Brain microvascular endothelial cell (primary cell): ENCODE measurements at regions not wholly inside any gene's neighbourhood (a gene's known extent, or its start where the extent isn't known, plus 50 kb on each side); places are given as distances from the start of the nearest gene placed in this dataset.

Experiments
- DNase-seq: peaks from one replicate; pipeline ENCODE4 v3.0.0-alpha.2; 2020
- H3K27ac ChIP-seq: fragments of 250-450 bp; sonication (Bioruptor Pico); 2 replicates; pipeline ENCODE4 v1.5.1; 2020; ENCODE audit warnings: mild to moderate bottlenecking, moderate library complexity
- H3K27me3 ChIP-seq: fragments of 250-450 bp; sonication (Bioruptor Pico); replicated peaks from 2 replicates; pipeline ENCODE4 v1.5.1; 2020; ENCODE audit warnings: mild to moderate bottlenecking
- H3K36me3 ChIP-seq: fragments of 250-450 bp; sonication (Bioruptor Pico); replicated peaks from 2 replicates; pipeline ENCODE4 v1.5.1; 2020; ENCODE audit warnings: mild to moderate bottlenecking
- H3K4me3 ChIP-seq: 2 replicates; pipeline ENCODE4 v1.5.1; 2011; ENCODE audit warnings: low read depth, mild to moderate bottlenecking, control low read depth, low read length, moderate library complexity
- CTCF ChIP-seq: IDR thresholded peaks from 2 replicates; pipeline ENCODE4 v1.5.1; 2011; ENCODE audit warnings: low read depth, mild to moderate bottlenecking, moderate library complexity, low read length, control low read depth, inconsistent platforms; ENCODE audit errors: missing control alignments
- in situ Hi-C: cut with HindIII; loops from 2 replicates; pipeline ENCODE4 v1.10.0; 2017; ENCODE audit warnings: low sequenced_read_pairs, low pct_ligation_motif_present

- TF ChIP-seq CTCF: no peak
- Histone ChIP-seq H3K27ac (no peak overlapping the region), H3K27me3 (no peaks in the 10 kb centered on the region), H3K4me3 (no peak overlapping the region), H3K36me3 (no peaks in the 10 kb centered on the region)
- in situ Hi-C loops: no loop called here
- no peak for DNase-seq
These were observed 116.3 kb upstream of the PPP2R2D start for GRCh38 chr10:131784363-131785120.

- no peak overlapping the region for H3K27ac ChIP-seq
- no peak for DNase-seq
- TF ChIP-seq CTCF: no peak
- H3K4me3 ChIP-seq: no peak overlapping the region
- in situ Hi-C loops: no loop called here
- no peaks in the 10 kb centered on the region for H3K36me3 ChIP-seq
- H3K27me3 ChIP-seq: no peaks in the 10 kb centered on the region
These were observed 115.7 kb upstream of the PPP2R2D start for GRCh38 chr10:131785121-131785460.

GRCh38 chr10:131786756-131787605 lies 113.8 kb upstream of the PPP2R2D start:
- no peak overlapping the region for H3K27ac ChIP-seq
- no peaks in the 10 kb centered on the region for H3K27me3 ChIP-seq
- no peaks in the 10 kb centered on the region for H3K36me3 ChIP-seq
- DNase-seq: peak; percentile 57
- in situ Hi-C loops: no loop called here
- no peak overlapping the region for H3K4me3 ChIP-seq
- TF ChIP-seq CTCF: peak; percentile 58

DNA sequence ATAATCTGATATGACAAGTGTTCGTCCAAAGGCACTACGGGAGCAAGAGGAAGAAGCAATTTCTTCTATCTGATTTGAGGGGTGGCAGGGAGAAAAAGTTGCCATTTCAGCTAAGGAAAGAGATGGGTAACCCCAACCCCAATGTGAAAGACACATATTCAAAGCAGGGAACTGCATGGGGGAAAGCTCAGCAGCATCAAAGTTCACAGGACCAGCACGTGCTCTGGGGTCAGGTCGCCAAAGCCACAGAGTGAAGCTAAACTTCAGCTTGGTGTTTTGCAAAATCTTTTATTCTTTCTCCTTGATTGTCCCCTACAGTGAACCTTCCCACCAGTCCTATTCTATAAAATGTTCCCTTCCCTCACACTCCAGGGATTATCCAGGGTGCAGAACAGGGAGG lies 112.8 kb upstream of the PPP2R2D start:
- Histone ChIP-seq H3K4me3 (no peak overlapping the region), H3K27me3 (no peaks in the 10 kb centered on the region), H3K27ac (no peak overlapping the region), H3K36me3 (no peaks in the 10 kb centered on the region)
- TF ChIP-seq CTCF: no peak
- in situ Hi-C loops: no loop called here
- DNase-seq: no peak

DNA sequence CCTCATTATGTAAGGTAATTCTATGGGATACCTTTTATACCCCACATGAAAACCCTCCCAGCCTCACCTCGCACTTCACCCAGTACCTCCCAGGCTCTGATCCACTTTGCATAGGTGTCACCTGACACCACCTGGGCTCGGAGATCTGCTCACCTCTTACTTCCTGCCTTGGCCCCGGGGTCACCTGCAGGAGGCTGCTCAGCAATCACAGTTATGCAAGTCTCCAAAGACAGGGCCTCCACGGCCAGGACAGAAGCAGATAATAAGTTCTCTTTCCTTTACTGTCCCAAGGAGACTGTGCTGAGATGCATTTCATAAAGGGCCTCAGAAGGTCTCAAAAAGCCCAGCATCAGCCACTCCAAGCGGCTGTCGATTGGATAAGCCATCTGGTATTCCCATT lies 112.4 kb upstream of the PPP2R2D start:
- no peak overlapping the region for H3K4me3 ChIP-seq
- no peaks in the 10 kb centered on the region for H3K36me3 ChIP-seq
- no peak for DNase-seq
- H3K27me3 ChIP-seq: no peaks in the 10 kb centered on the region
- TF ChIP-seq CTCF: no peak
- in situ Hi-C loops: no loop called here
- no peak overlapping the region for H3K27ac ChIP-seq
